ENCODE measurements at regions not wholly inside any gene's neighbourhood (a gene's known extent, or its start where the extent isn't known, plus 50 kb on each side); places are given as distances from the start of the nearest gene placed in this dataset.

DNA sequence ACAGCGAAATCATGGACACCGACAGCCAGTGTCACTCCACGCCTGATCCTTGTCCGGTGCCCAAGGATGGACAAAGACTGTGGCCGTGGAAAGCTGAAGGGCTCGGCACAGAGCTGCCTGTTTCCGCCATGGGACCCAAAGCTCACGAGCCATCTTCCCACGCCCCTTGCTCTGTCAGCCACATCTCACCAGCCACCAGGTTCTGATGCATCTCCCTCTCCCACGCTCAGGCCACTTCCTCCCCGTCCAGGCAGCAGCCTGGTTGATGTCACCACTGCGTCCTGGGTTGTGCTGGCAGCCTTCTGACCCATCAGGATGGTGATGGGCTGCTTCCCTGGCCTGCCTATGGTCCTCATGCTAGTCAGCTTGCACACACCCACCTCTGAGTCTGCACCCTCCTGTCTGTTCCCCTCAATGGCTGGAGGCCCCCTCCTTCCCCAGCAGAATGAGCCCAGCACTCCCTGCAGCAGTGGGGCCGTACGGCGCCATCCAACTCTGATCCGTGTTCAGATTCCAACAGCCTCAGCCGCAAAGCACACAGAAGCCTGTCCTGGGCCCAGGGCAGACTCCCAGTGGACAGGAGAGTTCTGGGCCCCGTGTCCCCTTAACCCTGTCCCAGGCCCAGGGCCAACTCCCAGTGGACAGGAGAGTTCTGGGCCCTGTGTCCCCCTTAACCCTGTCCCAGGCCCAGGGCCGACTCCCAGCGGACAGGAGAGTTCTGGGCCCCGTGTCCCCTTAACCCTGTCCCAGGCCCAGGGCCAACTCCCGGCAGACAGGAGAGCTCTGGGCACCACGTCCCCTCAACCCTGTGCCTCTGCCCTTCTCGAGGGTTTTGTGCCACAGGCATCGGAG is 259.5 kb downstream of the BRD1 start:
- no peak for DNase-seq (ENCODE audit: low spot score)

DNA sequence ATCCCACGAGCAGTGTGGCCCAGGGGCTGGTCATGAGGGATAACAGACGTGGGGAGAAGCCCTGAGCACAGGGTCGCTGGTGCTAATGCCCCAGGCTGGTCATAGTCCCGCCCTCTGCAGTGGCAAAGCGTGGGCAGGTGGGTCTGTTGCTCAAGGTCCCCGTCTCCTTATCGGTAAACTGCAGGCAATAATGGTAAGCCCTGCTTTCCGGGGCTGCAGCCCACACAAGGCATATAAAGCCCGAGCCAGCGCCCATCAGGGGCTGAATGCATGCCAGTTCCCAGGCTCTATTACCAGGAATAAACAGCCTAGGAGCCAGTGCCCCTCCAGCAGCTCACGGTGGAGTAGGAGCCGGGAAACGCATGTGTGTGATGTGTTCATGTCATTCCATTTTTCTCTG is 261.0 kb downstream of the BRD1 start:
- DNase-seq (ENCODE audit: low spot score), result no peak

GRCh38 chr22:49566141-49566541 is 261.5 kb downstream of the BRD1 start:
- DNase-seq (ENCODE audit: low spot score), result no peak

- no peak for DNase-seq (ENCODE audit: low spot score)
These were observed 262.2 kb downstream of the BRD1 start for GRCh38 chr22:49565516-49565855.

DNA sequence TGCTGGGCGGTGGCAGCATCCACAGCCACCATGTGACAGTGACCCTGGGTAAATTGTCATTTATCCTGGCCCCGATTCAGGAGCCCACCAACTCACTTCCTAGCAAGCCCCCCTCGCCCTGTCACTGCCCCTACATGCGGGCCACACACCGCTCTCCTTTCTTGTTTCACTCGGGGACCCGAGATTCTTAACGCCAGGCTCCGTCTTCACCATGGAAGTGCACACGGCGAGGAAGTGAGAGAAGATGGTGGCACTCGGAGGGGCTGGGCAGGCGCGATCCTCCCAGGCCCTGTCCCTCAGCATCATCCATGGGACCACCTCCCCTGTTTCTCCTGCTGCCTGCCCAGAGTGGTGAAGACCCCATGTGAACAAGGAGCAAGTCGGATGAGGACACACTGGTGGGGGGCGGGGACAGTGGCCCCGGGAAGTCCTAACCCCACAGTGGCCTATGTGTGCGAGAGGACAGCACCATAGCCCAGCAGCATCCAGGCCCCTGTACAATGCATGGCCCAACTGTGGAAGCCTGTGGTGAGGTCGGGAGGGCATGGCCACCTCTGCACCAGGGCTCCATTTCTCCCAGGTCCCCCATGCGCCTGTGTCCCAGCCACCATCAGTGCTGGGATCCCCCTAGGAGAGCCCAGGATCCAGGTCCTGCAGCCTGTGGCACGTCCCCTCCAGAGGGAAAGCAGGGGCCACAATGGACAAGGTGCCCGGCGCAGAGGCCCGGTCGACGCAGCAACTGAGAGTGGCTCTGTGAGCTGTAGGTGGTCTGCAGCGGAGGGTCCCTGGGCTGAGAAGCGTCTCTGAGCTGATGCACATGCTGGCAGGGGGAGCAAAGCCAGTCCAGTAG is 262.8 kb downstream of the BRD1 start:
- no peak for DNase-seq (ENCODE audit: low spot score)

GRCh38 chr22:49564054-49564453 is 263.6 kb downstream of the BRD1 start:
- DNase-seq (ENCODE audit: low spot score), result no peak

- DNase-seq (ENCODE audit: low spot score), result no peak
These were observed 264.9 kb downstream of the BRD1 start for GRCh38 chr22:49562685-49563249.

- no peak for DNase-seq (ENCODE audit: low spot score)
These were observed 265.7 kb downstream of the BRD1 start for GRCh38 chr22:49561976-49562375.

GRCh38 chr22:49561338-49561737 is 266.3 kb downstream of the BRD1 start:
- no peak for DNase-seq (ENCODE audit: low spot score)

- DNase-seq (ENCODE audit: low spot score), result no peak
These were observed 272.1 kb downstream of the BRD1 start for GRCh38 chr22:49555526-49555925.

- DNase-seq (ENCODE audit: low spot score), result no peak
These were observed 272.9 kb downstream of the BRD1 start for GRCh38 chr22:49554741-49555140.

- no peak for DNase-seq (ENCODE audit: low spot score)
These were observed 273.4 kb downstream of the BRD1 start for GRCh38 chr22:49554296-49554625.

DNA sequence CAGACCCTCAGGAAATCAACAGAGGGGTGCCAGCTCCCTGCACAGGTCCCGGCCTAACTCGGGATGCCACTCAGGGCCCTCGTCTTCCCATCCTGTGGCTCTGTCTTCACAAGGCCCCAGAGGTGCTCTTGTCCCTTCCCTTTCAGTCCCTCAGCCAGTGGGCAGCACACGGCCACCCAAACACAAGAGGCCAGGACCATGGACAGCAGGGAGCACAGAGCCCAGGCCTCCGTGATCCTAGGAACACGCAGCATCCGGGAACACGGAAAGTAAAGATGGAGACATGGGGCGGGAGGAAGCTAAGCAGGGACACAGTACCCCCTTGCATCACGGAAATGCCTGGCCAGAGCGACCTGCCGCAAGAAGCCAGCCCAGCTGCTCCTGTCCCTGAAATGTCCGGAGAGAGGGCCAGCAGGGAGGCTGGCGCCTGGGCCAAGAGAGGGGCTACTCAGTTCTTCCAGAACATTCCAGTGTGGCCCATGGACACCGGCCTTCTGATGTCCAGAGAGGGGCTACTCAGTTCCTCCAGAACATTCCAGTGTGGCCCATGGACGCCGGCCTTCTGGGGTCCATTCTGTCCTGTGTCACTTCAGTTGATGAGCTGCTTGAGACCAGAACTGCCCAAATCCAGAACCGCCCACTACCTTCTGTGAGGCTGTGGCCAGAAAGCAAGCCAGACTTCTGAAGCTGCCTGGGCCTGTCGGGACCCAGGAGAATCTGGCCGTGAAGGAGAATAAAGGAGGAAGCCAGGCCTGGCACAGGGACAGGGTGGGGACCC is 274.0 kb downstream of the BRD1 start:
- no peak for DNase-seq (ENCODE audit: low spot score)

GRCh38 chr22:49553076-49553475 is 274.6 kb downstream of the BRD1 start:
- DNase-seq (ENCODE audit: low spot score), result no peak

DNA sequence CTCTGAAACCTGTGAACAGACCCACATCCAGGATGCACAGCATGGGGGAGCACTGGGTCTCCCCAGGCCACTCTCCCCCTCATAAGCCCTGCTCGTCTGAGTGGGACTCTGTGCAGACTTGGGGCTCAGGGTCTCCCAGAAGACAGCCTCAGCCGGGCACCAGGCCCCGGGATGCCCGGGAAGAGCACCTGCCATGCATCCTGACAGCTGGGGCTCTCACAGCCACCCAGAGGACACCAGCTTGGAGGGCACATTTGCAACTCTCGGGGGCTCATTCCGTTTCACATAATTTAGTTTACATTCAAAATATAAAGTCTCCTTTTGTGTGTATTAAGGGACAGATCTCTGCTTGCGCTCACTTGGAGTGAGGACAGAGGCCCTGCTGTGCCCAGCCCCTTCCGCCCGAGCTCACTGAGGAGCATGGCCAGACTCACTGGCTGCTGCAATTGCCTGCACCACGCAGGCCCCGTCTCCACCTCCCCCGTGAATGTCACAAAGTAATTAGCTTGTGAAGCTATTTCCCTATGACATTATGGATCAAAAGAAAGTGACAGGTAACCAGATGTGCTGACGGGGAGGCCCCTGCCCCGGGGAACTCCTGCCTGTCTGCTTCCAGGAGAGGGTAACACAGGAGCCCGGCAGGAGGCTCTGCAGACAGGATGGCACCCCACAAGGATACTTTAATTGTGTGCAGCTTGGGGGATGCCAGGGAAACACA is 275.6 kb downstream of the BRD1 start:
- no peak for DNase-seq (ENCODE audit: low spot score)

GRCh38 chr22:49551446-49551845 is 276.2 kb downstream of the BRD1 start:
- DNase-seq (ENCODE audit: low spot score), result no peak

DNA sequence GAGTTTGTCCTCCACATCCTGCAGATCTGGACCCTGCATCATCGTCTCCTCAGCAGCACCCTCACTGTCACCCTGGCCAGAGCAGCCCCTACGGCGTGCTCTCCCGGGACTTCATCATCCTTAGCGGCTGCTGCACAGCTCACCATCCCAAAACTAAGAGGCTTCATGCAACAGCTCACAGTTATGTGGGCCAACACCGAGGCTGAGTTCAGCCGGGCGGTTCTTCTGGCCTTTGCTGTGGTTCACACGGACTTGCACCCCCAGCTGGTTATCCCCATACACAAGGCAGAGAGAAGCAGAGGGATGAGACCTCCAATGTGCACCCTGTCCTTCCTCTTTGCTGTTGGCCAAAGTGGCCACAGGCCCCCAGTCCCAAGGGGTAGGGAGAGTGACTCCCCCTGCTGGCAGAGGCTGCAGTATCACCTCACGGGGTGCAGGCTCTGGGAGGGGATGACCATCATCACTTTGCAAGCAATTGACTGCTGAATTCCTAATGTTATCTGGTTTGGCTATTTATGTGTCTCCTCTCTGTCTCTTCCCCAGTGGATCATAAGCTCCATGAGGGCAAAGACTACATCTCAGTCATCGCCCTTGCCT is 276.8 kb downstream of the BRD1 start:
- DNase-seq (ENCODE audit: low spot score), result no peak

- no peak for DNase-seq (ENCODE audit: low spot score)
These were observed 277.6 kb downstream of the BRD1 start for GRCh38 chr22:49550141-49550430.

- no peak for DNase-seq (ENCODE audit: low spot score)
These were observed 278.2 kb downstream of the BRD1 start for GRCh38 chr22:49549256-49550140.

DNA sequence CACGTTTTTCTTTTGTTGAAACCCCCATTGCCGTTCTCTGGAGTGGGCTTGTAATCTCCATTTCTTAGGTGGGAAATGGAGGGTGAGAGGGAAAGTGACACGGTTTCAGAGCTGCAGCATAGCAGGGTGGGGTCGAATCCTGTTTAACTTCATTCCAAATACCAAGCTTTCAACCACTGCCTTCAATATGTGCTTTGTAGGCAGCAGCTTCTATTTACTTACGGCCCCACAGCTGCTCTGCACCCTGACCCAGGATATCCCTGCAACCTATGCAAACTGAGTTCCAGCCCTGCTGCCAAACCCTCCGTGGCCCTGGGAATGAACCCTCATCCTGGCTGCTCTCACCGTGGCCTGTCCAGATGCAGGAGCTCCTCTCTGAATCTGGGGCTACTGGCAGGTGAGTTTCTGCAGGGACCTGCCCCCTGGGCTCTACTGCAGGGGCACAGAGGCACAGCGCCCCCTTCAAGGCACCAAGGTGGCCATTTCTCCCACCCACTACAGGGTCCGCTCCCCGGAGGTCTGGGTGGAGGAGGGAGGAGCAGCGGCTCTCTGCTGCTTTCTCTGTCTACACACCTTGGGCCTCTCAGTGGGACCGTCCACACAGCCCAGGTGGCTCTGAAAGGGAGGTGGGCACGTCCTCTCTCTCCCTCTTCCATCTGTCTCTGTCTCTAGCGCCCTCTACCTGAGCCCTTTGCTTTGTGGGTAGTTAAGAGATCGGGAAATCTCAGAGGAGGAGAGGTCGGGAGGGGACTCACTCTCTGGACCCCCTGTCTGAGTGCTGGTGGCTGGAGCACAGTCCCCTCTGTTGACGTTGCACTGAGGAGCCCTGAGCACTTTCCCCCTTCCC is 279.1 kb downstream of the BRD1 start:
- DNase-seq (ENCODE audit: low spot score), result no peak
